NCI-H1930 (cell line): ENCODE measurements at regions not wholly inside any gene's neighbourhood (a gene's known extent, or its start where the extent isn't known, plus 50 kb on each side); places are given as distances from the start of the nearest gene placed in this dataset.

Source experiments
- DNase-seq, 2 experiments: peaks; one replicate each; lab custom pipeline; 2025; lab: John Stamatoyannopoulos, UW

DNA sequence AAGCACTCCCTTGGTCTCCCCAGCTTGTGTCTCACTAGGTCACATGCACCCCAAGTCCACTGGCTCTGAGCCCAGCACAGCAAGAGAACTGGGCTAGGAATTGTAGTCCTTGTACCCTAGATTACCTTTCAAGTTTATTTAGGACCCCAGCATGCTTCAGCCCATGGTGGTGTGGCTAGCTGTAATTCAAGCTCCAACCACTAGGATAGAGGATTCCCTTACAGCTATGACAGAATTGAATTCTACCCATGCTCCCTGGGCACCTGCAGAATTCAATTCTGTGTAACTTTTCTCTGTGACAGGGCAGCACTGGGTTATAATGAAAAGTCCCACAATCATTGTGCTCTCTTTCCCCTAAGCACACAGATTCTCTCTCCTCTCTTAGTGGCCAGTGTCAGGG lies 253.8 kb upstream of the DMD start:
- DNase-seq, result no peak

DNA sequence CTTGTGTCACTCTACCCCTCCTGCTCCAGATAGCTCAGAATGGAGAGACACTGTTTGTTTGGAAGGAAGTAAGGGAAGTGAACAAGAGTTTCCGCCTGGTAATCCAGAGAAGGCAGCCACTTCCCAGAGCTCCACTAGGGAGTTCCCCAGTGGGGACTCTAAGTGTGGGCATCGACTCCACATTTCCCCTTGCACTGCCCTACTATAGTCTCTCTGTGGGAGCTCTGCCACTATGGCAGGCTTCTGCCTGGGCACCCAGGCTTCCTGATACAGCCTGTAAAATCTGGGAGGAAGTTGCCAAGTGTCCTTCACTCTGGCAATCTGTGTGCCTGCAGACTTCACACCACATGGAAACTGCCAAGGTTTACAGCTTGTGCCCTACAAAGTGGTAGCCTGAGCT lies 245.8 kb upstream of the DMD start:
- DNase-seq, result no peak

DNA sequence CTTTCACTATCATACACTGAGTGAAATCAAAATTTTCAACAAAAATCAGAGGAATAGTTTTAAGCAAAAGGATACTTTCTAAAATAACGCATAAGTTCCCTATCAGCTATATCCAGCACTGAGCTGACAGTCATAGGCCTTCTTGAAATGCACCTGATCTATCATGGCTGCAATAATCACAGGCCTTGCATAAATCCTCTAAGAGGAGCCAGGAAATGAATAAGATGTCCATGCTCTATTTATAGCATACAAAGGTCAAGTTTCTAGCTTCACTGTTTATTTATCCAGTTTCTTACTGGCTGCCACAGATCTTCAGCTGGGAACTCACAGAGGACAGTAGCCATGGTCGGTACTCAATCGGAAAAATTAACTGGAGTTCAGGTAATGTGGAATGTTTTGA lies 235.9 kb upstream of the DMD start:
- DNase-seq, result no peak

DNA sequence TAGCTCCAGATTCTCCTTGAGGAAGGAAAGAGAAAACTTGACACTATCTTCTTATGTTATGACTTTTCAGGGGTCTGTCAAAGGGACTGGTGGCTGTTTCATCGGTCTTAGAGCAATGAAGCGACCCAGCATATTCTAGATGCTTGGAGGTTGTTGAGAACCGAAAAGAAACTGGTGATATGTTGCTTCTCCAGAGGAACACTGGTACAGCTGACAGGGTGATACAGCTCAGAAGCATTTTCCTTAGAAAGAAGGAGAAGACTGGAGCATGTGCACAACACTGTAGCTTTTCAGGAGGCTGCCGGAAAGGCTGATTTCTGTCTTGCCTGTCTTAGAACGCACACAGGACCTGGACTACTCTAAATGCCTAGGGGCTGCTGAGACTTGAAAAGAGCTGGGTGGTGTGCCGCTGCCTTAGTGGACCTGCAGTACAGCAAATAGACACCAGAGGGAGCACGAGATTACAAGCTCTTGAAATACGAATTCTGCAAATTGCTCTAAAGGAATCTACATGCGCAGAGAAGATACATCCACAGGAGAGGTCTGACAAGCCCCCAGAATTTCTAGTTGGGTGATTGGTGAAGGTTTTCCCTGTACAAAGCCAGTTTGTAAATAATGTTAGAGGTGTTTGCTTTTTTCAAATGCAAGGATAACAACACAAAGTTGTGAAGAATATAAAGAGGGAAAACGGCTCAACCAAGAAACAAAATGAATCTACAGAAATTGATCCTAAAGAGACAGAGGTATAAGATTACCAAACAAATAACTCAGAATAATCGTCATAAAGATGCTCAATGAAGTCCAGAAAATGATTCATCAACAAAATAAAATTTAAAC lies 223.1 kb upstream of the DMD start:
- DNase-seq, result peak in 1 of 2 experiments; percentile 20

DNA sequence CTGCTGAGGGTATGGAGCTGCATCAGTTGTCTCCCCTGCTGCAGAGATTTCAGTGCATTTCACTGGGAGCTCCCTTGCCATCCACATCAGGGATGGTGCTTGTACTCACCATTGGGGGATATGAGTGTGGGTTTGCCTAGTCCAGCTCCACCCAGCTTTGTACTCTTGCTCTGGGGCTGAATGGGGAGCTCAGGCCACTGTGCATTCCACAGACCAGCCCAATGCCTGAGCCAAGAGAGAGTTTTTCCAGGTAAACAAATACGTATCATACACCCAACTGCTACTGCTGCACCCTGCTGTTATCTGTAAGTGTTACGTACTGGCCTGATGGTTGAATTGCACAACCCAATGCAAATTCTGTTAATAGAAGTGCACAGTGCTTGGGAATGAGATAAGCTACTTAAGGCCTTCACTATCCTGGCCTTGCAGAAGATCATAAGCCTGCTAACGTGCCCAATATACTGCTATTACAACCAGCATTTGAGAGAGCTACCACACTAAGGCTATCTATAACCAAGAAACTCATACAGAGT lies 205.0 kb upstream of the DMD start:
- DNase-seq, result no peak

DNA sequence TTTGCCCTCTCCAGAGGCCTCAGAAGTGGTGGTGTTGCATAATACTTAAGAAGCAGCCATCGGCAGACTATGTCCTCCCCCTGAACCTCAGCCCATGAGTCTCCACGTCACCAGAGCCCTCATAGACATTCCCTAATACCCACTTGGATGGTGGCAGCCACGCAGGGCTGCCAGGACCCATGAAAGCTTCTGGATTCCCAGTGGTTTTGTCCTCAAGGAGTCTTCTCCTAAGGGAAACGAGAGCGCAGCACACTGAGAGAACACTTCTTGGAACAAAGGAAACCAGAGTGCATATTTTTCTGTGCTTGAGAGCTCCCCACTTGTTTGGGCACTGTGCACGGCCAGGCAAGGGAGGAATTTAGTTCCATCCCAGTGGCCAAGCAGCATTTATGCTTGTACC lies 204.1 kb upstream of the DMD start:
- no peak for DNase-seq

DNA sequence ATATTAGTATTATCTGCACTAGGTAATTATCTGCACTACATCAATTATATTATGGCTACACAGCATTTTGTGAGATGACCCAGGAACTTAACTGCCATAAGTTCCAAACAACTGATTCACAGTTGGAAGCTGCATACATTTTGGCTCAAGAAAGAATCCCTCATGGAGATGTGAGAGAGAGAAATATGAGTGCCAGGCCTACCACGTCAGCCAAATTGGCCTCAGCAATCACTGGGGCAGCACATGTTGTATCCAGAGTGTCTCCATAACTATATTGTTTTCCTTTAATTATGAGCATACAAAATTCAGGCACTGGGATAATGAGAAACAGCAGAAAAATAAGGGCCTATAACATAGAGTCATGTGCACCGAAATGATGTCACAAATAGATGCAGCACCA lies 174.2 kb upstream of the DMD start:
- DNase-seq, result no peak

DNA sequence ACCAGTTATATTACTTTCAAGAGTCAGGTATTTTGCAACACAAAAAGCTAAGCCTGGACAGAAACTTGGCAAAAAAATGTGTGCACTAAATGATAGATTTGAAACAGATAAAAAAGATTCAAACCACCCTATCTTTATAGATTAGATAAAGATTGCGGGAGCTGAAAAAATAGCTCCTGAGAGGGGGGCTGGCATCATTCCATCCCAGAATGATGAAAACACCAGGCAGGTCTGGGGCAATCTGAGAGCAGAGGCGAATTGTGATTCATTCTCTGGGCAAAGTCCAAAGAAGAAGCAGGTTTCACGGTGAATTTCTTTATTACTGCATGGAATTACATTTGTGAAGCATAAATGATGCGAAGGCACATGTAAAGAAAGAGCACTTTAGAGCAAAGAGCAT lies 168.5 kb upstream of the DMD start:
- no peak for DNase-seq

DNA sequence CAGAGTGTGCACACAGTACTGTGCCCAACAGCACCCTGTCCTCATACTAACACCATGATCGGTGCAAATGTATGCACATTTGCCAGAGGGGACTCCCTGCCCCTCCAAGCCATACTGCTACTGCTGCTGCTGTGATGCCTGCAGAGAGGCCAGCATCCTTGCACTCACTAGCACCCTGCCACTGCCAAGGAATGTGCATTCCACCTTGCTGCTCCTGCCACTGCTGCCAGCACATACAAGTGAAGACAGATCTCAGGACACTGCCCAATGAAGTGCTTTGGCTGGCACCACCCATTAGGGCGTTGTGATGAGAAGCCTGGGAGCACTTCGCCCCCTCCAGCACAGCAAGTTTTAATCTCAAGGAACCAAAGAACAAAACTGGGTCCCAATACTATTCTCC lies 146.3 kb upstream of the DMD start:
- no peak for DNase-seq

DNA sequence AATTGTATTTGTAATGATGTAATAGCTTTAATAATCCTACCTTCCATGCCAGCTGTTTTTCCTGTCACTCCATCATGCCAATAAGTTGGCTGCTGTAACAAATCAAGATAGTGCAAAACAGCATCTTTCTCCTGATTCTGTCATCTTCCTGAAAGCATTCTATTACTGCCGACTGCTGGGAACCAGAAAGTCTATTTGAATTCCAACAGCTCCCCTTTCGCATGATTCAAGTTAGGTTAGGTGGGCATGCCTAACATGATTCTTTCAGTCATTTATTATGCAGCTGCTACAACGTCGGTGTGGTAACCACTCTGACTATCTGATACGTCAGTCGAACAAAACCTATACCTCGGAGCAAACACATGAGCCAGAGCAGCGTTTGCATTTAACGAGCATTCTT lies 127.9 kb upstream of the DMD start:
- no peak for DNase-seq

DNA sequence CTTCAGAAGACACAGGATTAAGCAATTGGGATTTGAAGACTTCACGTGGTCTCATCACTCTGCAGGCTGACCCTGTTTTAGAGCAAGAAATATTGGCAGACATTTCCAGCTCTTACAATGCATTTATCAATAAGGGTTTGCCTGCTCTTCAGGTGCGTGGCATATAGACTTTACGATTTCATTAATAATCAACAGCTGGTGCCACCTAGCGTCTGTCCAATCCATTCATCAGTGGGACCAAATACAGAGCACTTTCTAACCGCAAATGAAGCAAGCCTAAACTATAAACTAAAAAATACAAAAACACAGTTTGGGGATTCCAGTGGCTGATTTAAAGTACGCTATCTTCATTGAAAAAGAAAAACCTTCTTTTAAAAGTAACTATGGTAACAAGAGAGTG lies 125.4 kb upstream of the DMD start:
- DNase-seq, result peak in 1 of 2 experiments; percentile 6

DNA sequence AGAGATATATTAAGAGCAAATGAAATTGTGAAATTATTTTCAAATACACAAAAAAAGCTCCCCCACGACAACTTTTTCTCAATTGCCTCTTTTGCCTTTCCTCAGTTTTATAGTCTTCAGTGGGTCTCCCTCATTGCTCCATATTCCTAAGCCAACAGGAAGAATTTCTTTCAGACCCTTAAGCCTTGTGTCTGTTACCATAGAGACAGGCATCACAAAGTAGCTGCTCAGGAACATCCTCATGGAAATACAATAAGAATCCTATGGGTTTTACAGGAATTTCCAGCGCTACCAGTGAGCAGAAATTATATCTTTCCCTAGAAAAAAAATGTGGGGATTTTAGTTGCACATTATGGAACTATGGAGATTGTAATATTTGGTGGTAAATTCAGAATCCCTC lies 121.9 kb upstream of the DMD start:
- no peak for DNase-seq

DNA sequence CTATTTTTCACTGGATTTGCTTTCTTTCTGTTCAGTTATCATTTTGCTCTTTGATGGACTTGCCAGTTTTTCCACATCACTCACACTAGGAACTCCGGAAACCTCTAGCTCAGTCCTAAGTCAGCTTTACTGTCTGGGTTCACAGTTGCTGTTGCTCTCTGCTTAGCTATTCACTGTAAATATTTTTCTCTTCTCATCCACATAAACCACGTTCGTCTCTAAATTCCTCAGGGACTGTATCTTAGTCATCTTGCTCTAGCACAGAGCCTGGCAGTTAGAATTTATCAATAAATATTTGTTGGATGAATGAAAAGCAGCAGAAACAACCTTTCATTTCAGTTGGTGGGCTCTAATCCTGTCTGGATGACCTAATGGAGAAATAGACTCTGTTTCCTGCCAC lies 119.4 kb upstream of the DMD start:
- no peak for DNase-seq

DNA sequence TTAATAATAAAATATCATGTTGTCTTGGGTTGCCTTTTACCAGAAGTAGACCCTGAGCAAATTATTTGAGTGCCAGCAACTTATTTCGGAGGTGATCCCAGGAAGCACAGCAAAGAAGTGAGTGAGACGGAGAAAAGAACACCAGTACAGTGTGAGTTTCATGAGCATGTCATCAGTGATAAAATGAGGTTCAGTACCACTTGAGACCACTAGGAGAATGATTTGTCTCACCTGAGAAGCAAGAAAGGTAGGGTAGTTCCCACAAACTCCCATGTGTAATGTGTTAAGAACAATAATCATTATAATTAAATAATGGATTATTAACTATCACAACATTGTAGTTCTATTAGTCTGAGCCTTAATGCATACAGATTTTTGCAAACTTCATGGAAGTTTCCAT lies 112.8 kb upstream of the DMD start:
- DNase-seq, result no peak

DNA sequence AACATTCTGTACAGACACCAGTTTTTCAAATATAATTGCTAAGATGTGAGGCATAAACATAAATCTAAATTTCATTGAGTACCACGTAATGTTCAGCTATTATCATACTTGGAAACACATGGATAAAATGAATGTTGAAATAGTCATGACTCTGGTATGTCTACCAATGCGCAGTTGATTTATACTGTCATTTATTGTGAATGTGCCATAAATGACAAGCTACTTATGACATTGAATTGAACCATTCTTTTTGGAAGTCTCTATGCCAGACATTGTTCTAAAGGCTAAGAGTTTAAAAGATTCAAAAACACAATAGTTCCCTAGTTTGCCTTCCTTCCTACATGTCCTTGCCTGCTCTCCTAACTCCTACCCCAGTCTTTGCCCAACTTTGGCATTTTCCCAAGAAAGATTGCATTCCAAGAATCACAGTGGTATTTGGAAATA lies 96.6 kb upstream of the DMD start:
- no peak for DNase-seq

DNA sequence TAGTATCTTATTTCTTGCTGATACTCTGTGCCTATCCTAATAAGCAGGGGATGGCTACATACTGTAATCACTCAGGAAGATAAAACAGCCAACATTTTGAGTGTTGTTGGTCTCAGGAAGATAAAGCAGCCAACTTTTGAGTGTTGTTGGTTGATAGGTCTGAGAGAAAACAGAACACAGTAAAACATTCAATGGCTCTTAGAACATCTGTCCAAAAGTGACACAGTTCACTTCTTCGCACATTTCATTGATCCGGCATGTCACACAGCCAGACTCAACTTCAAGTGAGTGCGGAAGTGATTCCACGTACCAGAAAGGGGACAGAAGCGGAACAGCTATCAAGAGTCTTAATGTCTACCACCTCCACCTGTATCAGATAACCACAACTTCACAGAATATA lies 87.3 kb upstream of the DMD start:
- DNase-seq, result no peak

DNA sequence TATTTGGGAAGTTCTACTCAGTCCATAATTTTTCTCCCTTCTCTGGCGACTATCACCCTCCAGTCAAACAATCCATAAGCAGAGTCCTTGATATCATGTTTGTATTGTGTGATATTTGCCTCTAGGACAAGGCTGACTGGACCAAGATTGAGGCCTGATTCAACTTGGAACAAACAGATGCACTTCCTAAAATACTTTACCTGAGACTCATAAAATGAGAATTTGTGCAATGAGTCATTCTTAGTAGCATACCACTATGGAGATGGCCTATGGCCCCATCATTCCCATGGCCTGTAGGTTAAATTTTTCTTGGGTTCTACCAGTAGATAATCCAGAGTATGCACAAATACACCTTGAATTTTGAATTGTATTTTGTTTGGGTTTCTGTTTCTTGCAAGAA lies 74.2 kb upstream of the DMD start:
- DNase-seq, result no peak

DNA sequence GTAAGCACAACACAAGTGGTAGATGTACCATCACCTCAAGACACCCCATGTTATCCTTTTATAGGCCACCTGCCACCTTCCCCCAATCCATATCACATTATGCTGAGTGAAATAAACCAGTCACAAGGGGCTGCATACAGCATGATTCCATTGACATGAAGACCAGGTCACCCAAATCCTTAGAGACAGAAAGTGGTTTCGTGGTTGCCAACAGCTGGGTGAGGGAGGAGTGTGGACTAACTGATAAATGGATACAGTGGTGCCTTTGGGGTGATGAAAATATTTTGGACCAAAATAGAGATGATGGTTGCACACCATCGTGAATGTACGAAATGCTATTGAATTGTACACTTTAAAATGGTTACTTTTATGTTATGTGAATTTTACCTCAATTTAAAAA lies 65.7 kb upstream of the DMD start:
- DNase-seq, result no peak

DNA sequence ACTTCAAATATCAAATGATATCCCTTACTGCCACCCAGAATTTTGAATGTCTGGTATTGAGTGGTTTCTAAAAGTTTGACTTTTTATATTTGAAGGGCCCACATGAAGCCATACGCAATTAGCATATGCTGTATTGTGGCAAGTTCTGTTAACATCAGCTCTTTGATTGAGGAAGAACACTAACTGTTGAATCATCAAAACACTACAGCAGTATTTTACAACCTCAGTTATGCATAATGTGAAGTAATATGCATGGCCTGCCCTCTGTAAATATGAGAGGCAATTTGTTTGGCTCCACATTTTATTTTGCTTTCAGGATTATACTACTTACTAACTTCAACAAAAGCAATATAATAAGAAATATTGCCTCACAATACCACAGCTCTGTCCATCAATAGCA lies 62.2 kb upstream of the DMD start:
- DNase-seq, result no peak

DNA sequence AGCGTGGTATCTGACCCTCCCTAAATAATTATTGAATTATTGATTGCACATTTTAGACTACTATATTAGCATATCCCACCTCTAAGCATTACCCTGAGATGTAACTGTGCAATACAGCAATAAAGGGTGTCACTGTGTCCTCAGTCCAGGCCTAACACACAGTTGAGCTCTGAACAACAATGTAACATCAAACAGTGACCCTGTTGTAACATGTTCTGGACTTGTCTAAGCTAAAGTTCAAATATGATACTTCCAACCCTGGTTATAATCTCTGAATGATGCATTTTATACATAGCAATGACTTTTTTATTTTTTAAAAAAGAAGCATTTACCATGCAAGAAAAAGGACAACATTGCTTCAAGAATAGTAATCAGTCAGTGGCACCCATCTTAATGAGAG lies 61.6 kb upstream of the DMD start:
- DNase-seq, result no peak
